Testis (tissue), 2 donors: ENCODE measurements at regions not wholly inside any gene's neighbourhood (a gene's known extent, or its start where the extent isn't known, plus 50 kb on each side); places are given as distances from the start of the nearest gene placed in this dataset.

Experiments
- CTCF ChIP-seq, 3 experiments: fragments of 450-650 bp in 2 of 3; fragments of 200-600 bp in 1 of 3; sonication (generic) in 1 of 3; IDR thresholded peaks; one replicate each; pipeline ENCODE4 v1.5.1; 2016 to 2019; ENCODE audit warnings: antibody characterized with exemption in 3 of 3, mild to moderate bottlenecking in 2 of 3, moderate library complexity in 1 of 3
- POLR2A ChIP-seq: fragments of 450-650 bp; IDR thresholded peaks from one replicate; pipeline ENCODE4 v1.6.1; 2017; ENCODE audit warnings: antibody characterized with exemption, mild to moderate bottlenecking, moderate library complexity

- TF ChIP-seq CTCF (IDR thresholded peaks at IDR 0.05) (no peak), POLR2A (no peak)
These were observed 109.8 kb upstream of the EDIL3 start for GRCh38 chr5:84494453-84494852.
